ENCODE measurements at regions not wholly inside any gene's neighbourhood (a gene's known extent, or its start where the extent isn't known, plus 50 kb on each side); places are given as distances from the start of the nearest gene placed in this dataset.

GRCh38 chr6:8794420-8794819 lies 359.1 kb upstream of the SLC35B3 start:
- WGBS (ENCODE audit: insufficient coverage), result 100% methylated on average over 1 of the region's 3 CpGs
- intact Hi-C loops (cut with micrococcal nuclease), result no loop called here
- TF ChIP-seq CTCF (IDR thresholded peaks at IDR 0.05), result no peak
- H3K9ac ChIP-seq (ENCODE audit: insufficient read depth, low read length, poor library complexity, severe bottlenecking), result no peak overlapping the region
- H3K9me3 Mint-ChIP-seq, result peaks cover 0 to 6% (median 2%) of the 10 kb centered on the region in 7 donors
- H3K4me2 ChIP-seq (replicated peaks; ENCODE audit: extremely low read depth, low read length, poor library complexity, severe bottlenecking), result no peak overlapping the region
- H3K79me2 ChIP-seq (ENCODE audit: insufficient read depth, low read length), result no peaks in the 10 kb centered on the region
- H3K27me3 ChIP-seq (ENCODE audit: control insufficient read depth in 2 of 2, insufficient read depth in 2 of 2, low read length in 2 of 2), result no peaks in the 10 kb centered on the region
- no peak overlapping the region for H3K27ac ChIP-seq (ENCODE audit: low read depth in 1 of 2, low read length in 2 of 2)
- H3K36me3 Mint-ChIP-seq, result no peaks in the 10 kb centered on the region
- no peak overlapping the region for H3K4me3 Mint-ChIP-seq
- no peaks in the 10 kb centered on the region for H3K9me3 ChIP-seq (replicated peaks in 1 of 2; ENCODE audit: control insufficient read depth in 1 of 2, insufficient read depth in 1 of 2, low read length in 2 of 2)
- H4K20me1 ChIP-seq (ENCODE audit: insufficient read depth, low read length), result no peaks in the 10 kb centered on the region
- H3K27ac Mint-ChIP-seq, result no peak overlapping the region
- H3K4me1 Mint-ChIP-seq, result peaks cover 5% of the 10 kb centered on the region
- no peak overlapping the region for H3K4me3 ChIP-seq (replicated peaks in 1 of 3; ENCODE audit: low read depth in 2 of 3, low read length in 3 of 3)
- no peaks in the 10 kb centered on the region for H3K36me3 ChIP-seq (replicated peaks in 1 of 2; ENCODE audit: control insufficient read depth in 1 of 2, insufficient read depth in 2 of 2, low read length in 2 of 2)
- peaks cover 0 to 2% of the 10 kb centered on the region in 2 donors for H3K4me1 ChIP-seq (ENCODE audit: control insufficient read depth in 1 of 2, insufficient read depth in 2 of 2, low read length in 2 of 2)
- H3K27me3 Mint-ChIP-seq (ENCODE audit: low read depth in 3 of 3), result peaks cover 0 to 4% (median 2%) of the 10 kb centered on the region in 3 donors
- DNase-seq, result no peak
- H2AFZ ChIP-seq (ENCODE audit: insufficient read depth, low read depth, low read length, poor library complexity, severe bottlenecking), result no peak overlapping the region

- no peak for DNase-seq
- H3K9me3 Mint-ChIP-seq, result peaks cover 0 to 1% (median 0%) of the 10 kb centered on the region in 7 donors
- Histone ChIP-seq H3K27me3 (ENCODE audit: control insufficient read depth in 2 of 2, insufficient read depth in 2 of 2, low read length in 2 of 2) (no peaks in the 10 kb centered on the region), H3K4me2 (replicated peaks; ENCODE audit: extremely low read depth, low read length, poor library complexity, severe bottlenecking) (no peak overlapping the region), H3K79me2 (ENCODE audit: insufficient read depth, low read length) (no peaks in the 10 kb centered on the region), H3K4me3 (replicated peaks in 1 of 3; ENCODE audit: low read depth in 2 of 3, low read length in 3 of 3) (no peak overlapping the region), H3K9me3 (replicated peaks in 1 of 2; ENCODE audit: control insufficient read depth in 1 of 2, insufficient read depth in 1 of 2, low read length in 2 of 2) (no peaks in the 10 kb centered on the region), H3K27ac (ENCODE audit: low read depth in 1 of 2, low read length in 2 of 2) (no peak overlapping the region), H3K9ac (ENCODE audit: insufficient read depth, low read length, poor library complexity, severe bottlenecking) (no peak overlapping the region), H3K4me1 (ENCODE audit: control insufficient read depth in 1 of 2, insufficient read depth in 2 of 2, low read length in 2 of 2) (no peaks in the 10 kb centered on the region), H2AFZ (ENCODE audit: insufficient read depth, low read depth, low read length, poor library complexity, severe bottlenecking) (no peak overlapping the region), H3K36me3 (replicated peaks in 1 of 2; ENCODE audit: control insufficient read depth in 1 of 2, insufficient read depth in 2 of 2, low read length in 2 of 2) (no peaks in the 10 kb centered on the region), H4K20me1 (ENCODE audit: insufficient read depth, low read length) (no peaks in the 10 kb centered on the region)
- no peaks in the 10 kb centered on the region for H3K4me1 Mint-ChIP-seq
- no CpG with 5 or more reads among the region's 2 CpGs for WGBS (ENCODE audit: insufficient coverage)
- intact Hi-C loops (cut with micrococcal nuclease), result no loop called here
- no peak overlapping the region for H3K4me3 Mint-ChIP-seq
- no peaks in the 10 kb centered on the region for H3K36me3 Mint-ChIP-seq
- H3K27ac Mint-ChIP-seq, result peak overlapping the region in 1 of 7 donors; percentile 56
- H3K27me3 Mint-ChIP-seq (ENCODE audit: low read depth in 3 of 3), result peaks cover 1 to 4% (median 4%) of the 10 kb centered on the region in 3 donors
- TF ChIP-seq CTCF (IDR thresholded peaks at IDR 0.05), result no peak
Measured at GRCh38 chr6:8789878-8790277, 354.5 kb upstream of the SLC35B3 start.
